ENCODE measurements at regions not wholly inside any gene's neighbourhood (a gene's known extent, or its start where the extent isn't known, plus 50 kb on each side); places are given as distances from the start of the nearest gene placed in this dataset.

DNA sequence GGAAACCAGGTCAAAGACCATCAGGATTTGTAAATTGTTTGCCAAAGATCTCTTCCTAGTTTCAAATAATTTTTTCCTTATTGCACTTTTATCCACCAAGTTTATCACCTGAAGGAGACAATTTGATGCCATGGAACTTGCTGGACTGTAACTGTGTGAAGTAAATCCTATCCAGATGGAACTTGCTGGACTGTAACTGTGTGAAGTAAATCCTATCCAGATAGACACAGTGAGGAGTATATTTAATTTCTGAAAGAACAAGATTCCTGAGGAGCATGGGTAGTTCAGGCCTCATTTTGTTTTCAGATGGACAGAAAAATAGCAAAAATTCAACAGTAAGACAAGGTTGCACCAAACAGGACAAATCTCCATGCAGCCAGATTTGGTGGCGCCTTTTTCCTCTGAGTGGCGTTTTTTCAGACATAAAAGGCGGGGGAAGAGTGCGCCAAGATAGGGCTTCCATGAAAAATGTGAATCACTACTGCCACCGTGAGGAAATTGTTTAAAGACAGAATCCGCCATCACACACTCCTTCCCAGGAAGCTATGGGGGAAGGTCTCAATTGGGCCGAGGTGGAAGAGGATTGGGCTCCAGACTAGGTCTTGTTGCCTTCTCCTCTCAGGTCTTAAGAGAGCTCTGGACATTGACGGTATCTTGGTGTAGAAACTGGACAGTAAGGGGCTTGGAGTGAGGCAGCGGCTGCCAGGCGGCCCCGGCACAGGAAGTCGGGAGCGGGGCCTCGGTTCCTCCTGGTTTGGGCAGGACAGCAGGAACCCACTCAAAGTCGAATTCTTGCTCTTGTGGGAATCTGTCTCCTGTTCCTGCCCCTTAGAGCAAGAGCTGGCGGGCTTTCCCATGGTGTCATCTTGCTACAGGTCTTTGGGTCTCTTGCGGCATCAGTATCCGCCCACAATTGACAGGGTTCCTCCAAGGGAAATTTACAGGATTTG is 234.7 kb downstream of the OR13H1 start:
- peak in 1 of 2 donors; percentile 75 for DNase-seq (ENCODE audit: low read depth in 2 of 2)

DNA sequence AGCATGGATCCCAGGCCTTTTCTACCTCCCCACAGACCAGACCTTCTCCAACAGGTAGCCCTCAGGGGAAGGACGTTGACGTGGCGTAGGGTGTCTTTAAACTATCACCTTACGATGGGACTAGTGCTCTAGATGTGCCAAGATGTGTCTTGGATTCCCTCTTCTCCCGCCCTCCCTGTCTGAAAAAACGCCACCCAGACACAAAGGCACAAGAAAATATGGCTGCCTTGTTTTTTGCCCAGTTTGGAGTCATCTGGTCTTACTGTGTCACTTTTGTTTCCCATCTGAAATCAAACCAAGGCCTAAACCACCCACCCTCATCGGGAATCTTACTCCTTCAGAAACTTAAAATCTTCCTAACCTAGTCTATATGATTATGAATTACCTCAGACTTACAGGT is 235.4 kb downstream of the OR13H1 start:
- no peak for DNase-seq (ENCODE audit: low read depth in 2 of 2)

DNA sequence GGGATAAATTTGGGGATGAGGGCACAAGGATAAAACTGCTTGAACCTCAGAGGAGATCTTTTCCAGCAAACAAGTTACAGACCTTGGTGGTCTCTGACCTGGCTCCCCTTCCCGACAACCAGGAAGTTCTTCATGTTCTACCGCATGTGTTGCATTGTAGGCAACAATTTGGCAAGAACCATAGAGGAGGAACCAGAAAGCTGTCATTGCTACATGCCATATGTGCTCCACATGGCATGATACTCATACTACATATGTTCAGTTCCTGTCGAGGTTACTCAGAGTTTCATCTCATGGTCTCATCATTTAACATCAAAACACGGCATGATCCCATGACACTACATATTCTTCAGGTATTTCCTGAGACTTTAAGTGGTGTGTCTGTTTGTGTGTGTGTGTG is 235.9 kb downstream of the OR13H1 start:
- DNase-seq (ENCODE audit: low read depth in 2 of 2) = no peak

- no peak for DNase-seq (ENCODE audit: low read depth in 2 of 2)
Observed at GRCh38 chrX:131782646-131783045, 238.8 kb downstream of the OR13H1 start.

DNA sequence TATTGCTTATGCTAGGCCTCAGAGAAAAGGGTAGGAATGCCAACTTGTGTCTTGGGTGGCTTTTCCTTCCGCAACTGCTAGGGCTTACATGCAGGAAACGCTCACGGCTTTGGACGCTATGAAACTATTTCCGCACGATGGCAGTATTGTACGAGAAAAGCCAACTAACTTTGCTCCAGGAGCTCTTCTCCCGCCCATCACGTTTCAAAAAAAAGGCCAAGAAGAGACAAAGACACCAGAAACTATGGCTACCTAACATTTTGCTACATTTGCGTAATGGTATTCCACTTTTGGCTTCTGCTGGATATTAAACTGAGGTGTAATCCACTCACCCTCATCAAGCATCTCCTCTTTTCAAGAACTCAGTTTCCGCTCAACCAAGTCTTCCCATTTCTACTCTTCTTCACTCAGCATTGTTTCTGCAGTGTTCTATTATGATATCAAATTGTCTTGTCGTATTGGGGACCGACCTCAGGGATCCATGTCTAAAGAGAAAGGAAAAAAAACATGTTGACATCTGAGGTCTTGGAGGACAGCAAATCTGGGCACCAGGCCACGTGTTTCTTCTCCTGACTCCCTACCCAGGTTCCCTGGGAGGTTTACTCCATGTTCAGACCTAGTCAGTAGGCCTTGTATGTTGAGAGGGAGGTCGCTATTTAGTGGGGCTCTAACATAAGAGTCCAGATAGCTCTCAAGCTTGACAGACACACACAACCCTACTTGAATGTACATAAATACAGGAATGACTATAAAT is 239.4 kb upstream of the STK26 start:
- DNase-seq (ENCODE audit: low read depth in 2 of 2) = peak in 1 of 2 donors; percentile 73

- DNase-seq (ENCODE audit: low read depth in 2 of 2) = no peak
Observed at GRCh38 chrX:131789664-131790063, 233.4 kb upstream of the STK26 start.

DNA sequence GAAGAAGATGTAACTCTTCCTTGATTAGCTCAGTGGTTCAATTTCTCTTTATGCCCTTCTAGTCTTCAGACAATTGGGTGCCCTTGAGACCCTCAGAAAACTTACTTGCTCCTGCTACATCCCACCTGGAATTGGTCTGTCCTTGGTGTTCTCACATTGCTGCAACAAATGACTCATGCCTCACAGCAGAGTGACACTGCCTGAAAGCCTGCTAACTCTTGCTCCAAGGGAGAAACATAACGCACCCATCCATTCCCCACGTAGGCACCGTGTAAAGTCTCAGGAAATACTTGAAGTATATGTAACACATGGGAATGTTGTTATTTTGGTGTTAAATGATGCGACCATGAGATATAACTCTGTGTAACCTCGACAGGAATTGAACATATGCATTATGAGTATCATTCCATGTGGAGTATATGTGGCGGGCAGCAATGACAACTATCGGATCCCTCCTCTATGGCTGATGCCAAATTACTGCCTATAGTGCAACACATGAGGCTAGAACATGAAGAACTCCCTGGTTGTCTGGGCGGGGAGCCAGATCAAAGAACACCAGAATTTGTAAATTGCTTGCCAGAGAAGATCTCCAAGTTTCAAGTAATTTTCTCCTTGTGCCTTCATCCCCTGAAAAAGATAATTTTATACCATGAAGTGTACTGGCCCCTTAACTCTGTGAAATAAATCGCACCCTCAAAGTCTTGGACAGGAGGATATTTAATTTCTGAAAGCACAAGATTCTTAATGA is 231.3 kb upstream of the STK26 start:
- no peak for DNase-seq (ENCODE audit: low read depth in 2 of 2)

GRCh38 chrX:131792356-131792749 is 230.7 kb upstream of the STK26 start:
- DNase-seq (ENCODE audit: low read depth in 2 of 2) = peak in 1 of 2 donors; percentile 83

GRCh38 chrX:131792789-131793462 is 230.2 kb upstream of the STK26 start:
- peak in 1 of 2 donors; percentile 80 for DNase-seq (ENCODE audit: low read depth in 2 of 2)

DNA sequence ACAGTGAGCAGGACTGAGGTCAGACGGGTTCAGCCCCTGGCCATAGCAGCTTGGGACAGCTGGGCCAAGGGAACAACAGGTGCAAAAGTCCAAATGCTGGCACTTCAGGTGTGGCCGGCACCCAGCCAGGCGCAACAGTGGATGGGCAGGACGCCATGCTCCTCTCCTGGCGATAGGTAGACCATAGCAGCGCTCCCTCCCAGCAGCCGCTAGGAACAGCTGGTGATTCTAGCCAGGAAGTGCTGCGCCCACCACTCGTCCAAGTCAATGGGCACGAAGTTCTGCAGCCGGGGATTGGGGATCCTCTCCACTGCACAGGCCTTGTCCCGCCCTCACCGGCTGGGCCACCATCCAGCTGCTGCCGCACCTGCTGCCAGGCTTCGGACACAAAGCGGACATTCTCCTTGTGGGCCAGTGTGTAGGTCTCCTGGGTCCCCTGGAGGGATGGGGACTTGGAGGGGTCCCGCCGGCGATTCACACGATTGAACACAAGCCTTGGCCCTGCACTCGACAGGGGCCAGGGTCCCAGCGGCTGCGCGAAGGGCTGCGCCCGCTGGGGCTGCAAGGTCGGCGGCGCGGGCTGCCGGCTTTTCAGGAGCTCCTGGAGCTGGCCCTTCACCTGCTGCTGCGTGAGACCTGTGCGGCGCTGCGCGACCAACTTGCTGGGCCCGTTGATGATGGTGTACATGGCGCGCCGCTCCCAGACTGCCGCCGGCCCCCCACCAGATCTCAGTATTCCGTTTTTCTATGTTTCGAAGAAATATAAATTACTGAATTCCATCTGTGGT is 227.5 kb upstream of the STK26 start:
- DNase-seq (ENCODE audit: low read depth in 2 of 2) = no peak

- no peak for DNase-seq (ENCODE audit: low read depth in 2 of 2)
Observed at GRCh38 chrX:131801066-131801465, 222.0 kb upstream of the STK26 start.

DNA sequence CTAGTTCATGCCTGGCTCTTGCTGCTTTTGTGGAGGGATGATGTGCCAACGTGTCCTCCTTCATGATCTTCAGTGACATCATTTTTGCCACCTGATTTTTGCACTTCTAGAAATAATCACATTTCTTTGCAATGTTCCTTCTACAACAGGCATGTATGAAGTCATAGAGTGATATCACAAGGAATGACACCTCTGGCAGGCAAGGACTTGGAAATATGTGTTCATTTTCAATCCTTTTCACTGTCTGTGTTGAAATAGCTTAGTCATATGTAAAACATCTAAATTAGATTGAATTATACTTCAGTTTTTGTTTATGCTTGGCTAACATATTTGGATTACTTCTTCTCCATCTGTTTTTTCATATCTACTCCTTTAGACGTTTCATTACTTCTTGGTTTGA is 221.2 kb upstream of the STK26 start:
- DNase-seq (ENCODE audit: low read depth in 2 of 2) = no peak

DNA sequence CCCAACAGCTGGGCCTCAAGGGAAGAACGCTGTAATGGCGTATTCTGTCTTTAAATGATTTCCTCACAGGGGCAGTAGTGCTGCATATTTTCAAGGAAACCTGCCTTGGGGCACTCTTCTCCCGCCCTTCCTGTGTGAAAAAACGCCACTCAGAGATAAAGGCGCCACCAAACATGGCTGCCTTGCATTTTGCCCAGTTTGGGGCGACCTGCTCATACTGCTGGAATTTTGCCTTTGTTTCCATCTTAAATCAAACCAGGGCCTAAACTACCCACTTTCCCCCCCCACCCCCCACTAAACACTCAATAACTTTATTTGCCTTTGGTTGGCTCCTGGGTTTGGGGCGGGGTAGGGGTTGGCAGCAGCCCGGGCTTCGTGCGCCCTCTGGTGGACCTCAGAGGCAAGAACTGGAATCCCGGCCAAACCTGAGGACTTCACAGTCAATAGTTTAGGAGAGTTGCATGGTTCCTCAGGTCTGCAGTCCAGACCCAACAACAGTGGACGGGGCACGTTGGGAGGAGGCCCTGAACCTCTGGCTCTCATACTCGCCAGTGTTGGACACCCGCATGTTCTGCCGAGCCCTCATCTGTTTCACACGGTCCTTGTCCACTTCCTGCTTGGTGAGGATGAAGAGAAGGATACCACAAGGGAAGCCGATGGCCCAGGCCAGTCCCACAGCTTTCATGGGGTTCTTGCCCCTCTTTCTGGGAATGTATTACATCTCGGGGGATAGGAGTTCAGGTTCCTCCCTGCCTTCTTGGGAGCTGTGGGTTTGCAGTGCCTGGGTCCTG is 220.1 kb upstream of the STK26 start:
- DNase-seq (ENCODE audit: low read depth in 2 of 2) = peak in 1 of 2 donors; percentile 52

DNA sequence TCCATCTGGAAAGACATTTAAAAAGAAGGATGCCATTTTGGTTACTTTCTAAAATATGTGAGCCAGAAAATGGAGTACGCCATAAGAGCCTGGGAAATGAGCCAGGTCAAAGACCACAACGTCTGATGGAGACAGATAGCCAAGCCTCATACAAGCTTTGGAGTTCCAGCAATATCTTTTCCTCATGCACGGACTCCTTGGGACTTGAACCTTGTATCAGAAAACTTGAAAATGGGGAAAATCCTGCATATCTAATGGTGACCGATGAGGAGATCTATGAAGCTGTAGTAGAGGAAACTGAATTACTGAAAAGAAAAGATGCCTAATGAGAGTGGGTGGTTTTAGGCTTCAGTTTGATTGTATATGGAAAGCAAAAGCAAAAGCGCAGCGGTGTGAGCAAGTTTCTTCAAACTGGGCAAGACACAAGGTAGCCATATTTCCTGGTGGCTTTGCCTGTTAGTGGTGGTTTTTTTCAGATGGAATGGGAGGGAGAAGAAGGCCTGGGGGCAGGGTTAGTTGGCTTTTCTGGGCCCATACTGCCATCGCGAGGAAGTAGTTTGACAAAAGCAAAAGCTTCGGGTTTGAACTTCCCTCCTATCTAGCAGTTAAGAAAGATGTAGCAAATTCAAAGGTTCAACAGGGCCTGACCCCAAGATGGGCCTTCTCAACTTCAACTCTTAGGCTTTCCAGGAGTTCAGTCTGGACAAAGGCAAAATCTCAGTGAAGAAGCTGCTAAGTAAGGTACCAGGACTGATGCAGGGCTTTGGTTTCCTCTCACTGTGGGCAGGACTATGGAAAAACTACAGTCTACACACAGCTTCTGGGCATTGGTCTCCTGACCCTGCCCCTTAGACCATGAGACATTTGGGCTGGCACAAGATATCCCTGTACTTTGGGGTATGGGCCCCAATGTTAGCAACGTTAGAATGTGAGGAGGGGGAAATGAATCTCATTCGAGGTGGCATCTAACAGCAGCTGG is 210.0 kb upstream of the STK26 start:
- peak in 1 of 2 donors; percentile 77 for DNase-seq (ENCODE audit: low read depth in 2 of 2)

DNA sequence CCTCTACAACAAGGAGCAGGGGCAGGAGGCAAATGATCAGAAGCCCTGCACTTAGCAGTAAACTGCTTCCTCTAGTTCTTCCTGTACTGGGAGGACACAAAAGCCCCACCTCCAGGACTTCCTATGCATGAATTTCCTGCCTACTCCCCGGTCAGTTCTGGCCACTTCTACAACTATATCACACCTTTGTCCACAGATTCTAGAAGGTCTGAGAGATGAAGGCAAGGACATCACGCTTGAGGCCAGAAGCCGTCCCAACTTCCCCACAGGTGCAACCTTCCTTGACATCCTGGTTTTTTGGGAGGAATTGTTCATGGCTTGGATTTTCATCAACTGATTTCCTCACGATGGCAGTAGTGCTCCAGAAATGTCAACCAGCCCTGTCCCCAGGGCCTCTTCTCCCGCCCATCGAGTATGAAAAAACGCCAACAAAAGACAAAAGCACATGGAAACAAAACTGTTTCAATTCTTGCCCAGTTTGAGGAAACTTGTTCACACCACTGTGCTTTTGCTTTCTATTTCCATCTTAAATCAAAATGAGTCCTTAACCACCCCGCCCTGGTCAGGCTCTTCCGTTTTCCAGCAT is 206.5 kb upstream of the STK26 start:
- DNase-seq (ENCODE audit: low read depth in 2 of 2) = peak; percentile 31 to 84

GRCh38 chrX:131818297-131818936 is 204.7 kb upstream of the STK26 start:
- DNase-seq (ENCODE audit: low read depth in 2 of 2) = no peak

- DNase-seq (ENCODE audit: low read depth in 2 of 2) = peak in 1 of 2 donors; percentile 73
Observed at GRCh38 chrX:131821945-131822622, 201.0 kb upstream of the STK26 start.
